Endothelial cell of umbilical vein (primary cell): ENCODE measurements at regions not wholly inside any gene's neighbourhood (a gene's known extent, or its start where the extent isn't known, plus 50 kb on each side); places are given as distances from the start of the nearest gene placed in this dataset.

Source experiments
- BruUV-seq: library from RNA; stranded (reverse); fragments of 400-500 nt; replicated peaks from 2 replicates; lab custom pipeline; 2021; lab: Mats Ljungman, UMichigan
- CTCF ChIA-PET: fragments of 300-600, 350-600 bp; sonication (Branson Sonifier 250); formaldehyde crosslinking; loops from one replicate; lab custom pipeline; 2021; ENCODE audit warnings: antibody characterized with exemption, inconsistent platforms; lab: Charles Lee
- POLR2A ChIA-PET: fragments of 300-600, 350-600 bp; sonication (Branson Sonifier 250); formaldehyde crosslinking; loops from one replicate; lab custom pipeline; 2021; ENCODE audit warnings: antibody characterized with exemption, inconsistent platforms; lab: Charles Lee
- DNase-seq: peaks from one replicate; pipeline ENCODE4 v3.0.0-alpha.2; 2011; ENCODE audit warnings: low read depth, low spot score
- FAIRE-seq: peaks from 2 replicates; lab custom pipeline; 2011; peaks lifted over from hg19 to GRCh38; lab: Jason Lieb, UNC
- H2AFZ ChIP-seq: 2 replicates; pipeline ENCODE4 v1.6.0; 2012; ENCODE audit warnings: low read depth, low read length, control low read depth, inconsistent platforms
- H3K27ac ChIP-seq: 2 replicates; pipeline ENCODE4 v1.5.1; 2011; ENCODE audit warnings: low read depth, mild to moderate bottlenecking, control low read depth, low read length, moderate library complexity; ENCODE audit not compliant: insufficient read depth
- H3K27me3 ChIP-seq, 2 experiments: 2 replicates each; pipeline versions ENCODE4 v1.6.0 to v1.6.1; 2011; ENCODE audit warnings: low read length in 2 of 2, mixed read lengths in 1 of 2; ENCODE audit not compliant: control insufficient read depth in 2 of 2, insufficient read depth in 2 of 2
- H3K36me3 ChIP-seq, 2 experiments: 2 replicates in 1 of 2; 3 replicates in 1 of 2; pipeline ENCODE4 v1.5.1; 2011; ENCODE audit warnings: low read length in 2 of 2, mild to moderate bottlenecking in 1 of 2, moderate library complexity in 1 of 2; ENCODE audit not compliant: control insufficient read depth in 2 of 2, insufficient read depth in 2 of 2; ENCODE audit errors: extremely low read depth in 1 of 2
- H3K4me1 ChIP-seq: 3 replicates; pipeline ENCODE4 v1.5.1; 2011; ENCODE audit warnings: mild to moderate bottlenecking, low read length; ENCODE audit not compliant: control insufficient read depth, insufficient read depth; ENCODE audit errors: extremely low read depth
- H3K4me2 ChIP-seq: 2 replicates; pipeline ENCODE4 v1.6.1; 2011; ENCODE audit warnings: low read length, control low read depth, mixed read lengths; ENCODE audit not compliant: insufficient read depth
- H3K4me3 ChIP-seq, 3 experiments: fragments of 200-600 bp in 1 of 3; sonication (generic), shearing (Covaris generic) in 1 of 3; replicated peaks in 1 of 3; 2 replicates each; pipeline ENCODE4 v1.5.1; 2011 to 2016; ENCODE audit warnings: control low read depth in 3 of 3, low read length in 3 of 3, mild to moderate bottlenecking in 2 of 3, inconsistent platforms in 1 of 3, low read depth in 1 of 3, moderate library complexity in 1 of 3; ENCODE audit not compliant: insufficient read depth in 1 of 3
- H3K79me2 ChIP-seq: 2 replicates; pipeline ENCODE4 v1.6.0; 2012; ENCODE audit warnings: low read length, inconsistent platforms; ENCODE audit not compliant: control insufficient read depth, insufficient read depth
- H3K9ac ChIP-seq: replicated peaks from 2 replicates; pipeline ENCODE3; 2011; ENCODE audit warnings: low read length, control low read depth; ENCODE audit not compliant: insufficient read depth; ENCODE audit errors: extremely low read depth
- H3K9me1 ChIP-seq: replicated peaks from 3 replicates; pipeline ENCODE4 v1.6.0; 2011; ENCODE audit warnings: mild to moderate bottlenecking, low read length; ENCODE audit not compliant: control insufficient read depth, insufficient read depth; ENCODE audit errors: extremely low read depth
- H3K9me3 ChIP-seq: replicated peaks from 2 replicates; pipeline ENCODE4 v1.5.1; 2012; ENCODE audit warnings: low read length, inconsistent platforms; ENCODE audit not compliant: control insufficient read depth, insufficient read depth
- H4K20me1 ChIP-seq: replicated peaks from 2 replicates; pipeline ENCODE3; 2011; ENCODE audit warnings: mild to moderate bottlenecking, low read length; ENCODE audit not compliant: control insufficient read depth, insufficient read depth; ENCODE audit errors: extremely low read depth
- EZH2 ChIP-seq: IDR thresholded peaks from 2 replicates; pipeline ENCODE4 v1.6.1; 2012; ENCODE audit warnings: borderline replicate concordance, low read depth, mild to moderate bottlenecking, moderate library complexity, low read length, inconsistent platforms; ENCODE audit not compliant: severe bottlenecking
- FOS ChIP-seq: IDR thresholded peaks from 2 replicates; pipeline ENCODE4 v1.6.1; 2011; ENCODE audit warnings: mild to moderate bottlenecking, low read length, moderate library complexity, borderline replicate concordance; ENCODE audit not compliant: insufficient read depth
- GATA2 ChIP-seq: IDR thresholded peaks from 2 replicates; pipeline ENCODE4 v1.7.0; 2011; ENCODE audit warnings: low read depth, mild to moderate bottlenecking, moderate library complexity, mixed read lengths, low read length; ENCODE audit not compliant: insufficient read length, insufficient read depth
- JUN ChIP-seq: IDR thresholded peaks from 2 replicates; pipeline ENCODE4 v1.6.1; 2011; ENCODE audit warnings: borderline replicate concordance, low read depth; ENCODE audit not compliant: insufficient read length, insufficient read depth
- MYC ChIP-seq: IDR thresholded peaks from one replicate; pipeline ENCODE4 v1.6.1; 2011; ENCODE audit warnings: mild to moderate bottlenecking, low read depth, low read length
- POLR2A ChIP-seq: IDR thresholded peaks from 2 replicates; pipeline ENCODE4 v1.6.1; 2012; ENCODE audit warnings: low read depth, mild to moderate bottlenecking, control low read depth, low read length
- POLR2AphosphoS5 ChIP-seq: IDR thresholded peaks from 2 replicates; pipeline ENCODE4 v1.6.1; 2012; ENCODE audit warnings: low read depth, mild to moderate bottlenecking, control low read depth, low read length, moderate library complexity; ENCODE audit not compliant: insufficient read depth
- dilution Hi-C: fragments of 300-500 bp; cut with MboI; formaldehyde crosslinking; loops from one replicate; pipeline ENCODE4 v1.15.0; 2019; ENCODE audit warnings: low sequenced_read_pairs; ENCODE audit not compliant: extremely low pct_ligation_motif_present
- intact Hi-C: fragments of 100-400 bp; cut with micrococcal nuclease; formaldehyde crosslinking; loops from one replicate; pipeline ENCODE4 v1.10.0; 2022
- TF ChIP-seq, protein P1 (sequence below): IDR thresholded peaks from 2 replicates; pipeline ENCODE4 v1.6.1; 2011; ENCODE audit not compliant: insufficient read depth, insufficient read length
- TF ChIP-seq, protein P2 (sequence below), 2 donors: IDR thresholded peaks; 1 replicate in 1 of 2; 2 replicates in 1 of 2; pipeline ENCODE4 v1.5.1; 2011; ENCODE audit warnings: low read length in 2 of 2, mild to moderate bottlenecking in 2 of 2, moderate library complexity in 2 of 2, control low read depth in 1 of 2, inconsistent platforms in 1 of 2, low read depth in 1 of 2; ENCODE audit not compliant: insufficient read depth in 1 of 2; ENCODE audit errors: extremely low read depth in 1 of 2

DNA sequence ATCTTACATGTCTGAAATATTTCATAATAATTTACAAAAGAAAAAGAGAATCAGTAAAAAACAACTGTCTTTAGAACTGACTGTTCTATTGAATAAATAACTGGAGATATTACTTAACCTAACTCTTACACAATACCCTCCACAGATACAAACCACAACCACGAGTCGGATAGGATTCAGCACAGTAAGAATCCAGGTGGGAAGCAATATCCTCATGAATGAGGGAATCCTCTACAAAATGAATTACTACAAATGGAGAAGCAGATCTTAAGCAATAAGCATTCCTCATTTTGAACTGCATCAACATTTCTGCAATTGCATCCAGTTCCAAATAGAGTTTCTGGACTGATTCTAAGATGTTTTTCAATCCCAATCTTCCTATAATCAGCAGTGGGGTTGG lies 227.1 kb downstream of the SH2D1A start:
- CTCF ChIA-PET: no interaction called here
- no peak overlapping the region for H3K9ac ChIP-seq
- no peaks in the 10 kb centered on the region for H3K79me2 ChIP-seq
- no peak overlapping the region for H3K4me2 ChIP-seq
- H3K4me1 ChIP-seq: no peaks in the 10 kb centered on the region
- no peak for TF ChIP-seq EZH2
- no peak for TF ChIP-seq POLR2A
- TF ChIP-seq, protein P1, sequence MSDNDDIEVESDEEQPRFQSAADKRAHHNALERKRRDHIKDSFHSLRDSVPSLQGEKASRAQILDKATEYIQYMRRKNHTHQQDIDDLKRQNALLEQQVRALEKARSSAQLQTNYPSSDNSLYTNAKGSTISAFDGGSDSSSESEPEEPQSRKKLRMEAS: no peak
- TF ChIP-seq MYC: no peak
- TF ChIP-seq JUN: no peak
- TF ChIP-seq GATA2: no peak
- TF ChIP-seq FOS: no peak
- TF ChIP-seq POLR2AphosphoS5: no peak
- TF ChIP-seq, protein P2, sequence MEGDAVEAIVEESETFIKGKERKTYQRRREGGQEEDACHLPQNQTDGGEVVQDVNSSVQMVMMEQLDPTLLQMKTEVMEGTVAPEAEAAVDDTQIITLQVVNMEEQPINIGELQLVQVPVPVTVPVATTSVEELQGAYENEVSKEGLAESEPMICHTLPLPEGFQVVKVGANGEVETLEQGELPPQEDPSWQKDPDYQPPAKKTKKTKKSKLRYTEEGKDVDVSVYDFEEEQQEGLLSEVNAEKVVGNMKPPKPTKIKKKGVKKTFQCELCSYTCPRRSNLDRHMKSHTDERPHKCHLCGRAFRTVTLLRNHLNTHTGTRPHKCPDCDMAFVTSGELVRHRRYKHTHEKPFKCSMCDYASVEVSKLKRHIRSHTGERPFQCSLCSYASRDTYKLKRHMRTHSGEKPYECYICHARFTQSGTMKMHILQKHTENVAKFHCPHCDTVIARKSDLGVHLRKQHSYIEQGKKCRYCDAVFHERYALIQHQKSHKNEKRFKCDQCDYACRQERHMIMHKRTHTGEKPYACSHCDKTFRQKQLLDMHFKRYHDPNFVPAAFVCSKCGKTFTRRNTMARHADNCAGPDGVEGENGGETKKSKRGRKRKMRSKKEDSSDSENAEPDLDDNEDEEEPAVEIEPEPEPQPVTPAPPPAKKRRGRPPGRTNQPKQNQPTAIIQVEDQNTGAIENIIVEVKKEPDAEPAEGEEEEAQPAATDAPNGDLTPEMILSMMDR (IDR thresholded peaks at IDR 0.05; ENCODE audit: extremely low read depth in 1 of 2, insufficient read depth in 1 of 2, low read depth in 1 of 2, low read length in 2 of 2): no peak
- H3K4me3 ChIP-seq: no peak overlapping the region
- dilution Hi-C loops (no loop called here), intact Hi-C loops (no loop called here)
- DNase-seq: no peak
- POLR2A ChIA-PET: no interaction called here
- H2AFZ ChIP-seq: no peak overlapping the region
- no peaks in the 10 kb centered on the region for H3K9me3 ChIP-seq
- no peaks in the 10 kb centered on the region for H4K20me1 ChIP-seq
- no peaks in the 10 kb centered on the region for H3K36me3 ChIP-seq
- no peak overlapping the region for H3K27ac ChIP-seq
- BruUV-seq: no TSS peak
- FAIRE-seq: no peak
- H3K27me3 ChIP-seq: no peaks in the 10 kb centered on the region
- no peaks in the 10 kb centered on the region for H3K9me1 ChIP-seq
